HFF-Myc (cell line): ENCODE measurements at regions not wholly inside any gene's neighbourhood (a gene's known extent, or its start where the extent isn't known, plus 50 kb on each side); places are given as distances from the start of the nearest gene placed in this dataset.

Source experiments
- DNase-seq: peaks from one replicate; pipeline ENCODE4 v3.0.0-alpha.2; 2011; ENCODE audit warnings: low read depth; ENCODE audit errors: extremely low read depth
- H3K4me3 ChIP-seq: replicated peaks from 2 replicates; pipeline ENCODE4 v1.5.1; 2011; ENCODE audit warnings: low read depth, mild to moderate bottlenecking, control low read depth, low read length
- CTCF ChIP-seq: IDR thresholded peaks from 2 replicates; pipeline ENCODE4 v1.5.1; 2012; ENCODE audit warnings: mild to moderate bottlenecking, low read depth, low read length, control low read depth; ENCODE audit errors: missing control alignments

- no peak for TF ChIP-seq CTCF
- no peak for DNase-seq
- H3K4me3 ChIP-seq: no peak overlapping the region
Measured at GRCh38 chr5:34570143-34570542, 86.0 kb upstream of the RAI14 start.

GRCh38 chr5:34570721-34571676 is 85.1 kb upstream of the RAI14 start:
- TF ChIP-seq CTCF: no peak
- no peak overlapping the region for H3K4me3 ChIP-seq
- no peak for DNase-seq

- H3K4me3 ChIP-seq: no peak overlapping the region
- no peak for DNase-seq
- TF ChIP-seq CTCF: no peak
Measured at GRCh38 chr5:34571677-34572041, 84.5 kb upstream of the RAI14 start.

- no peak for TF ChIP-seq CTCF
- H3K4me3 ChIP-seq: no peak overlapping the region
- DNase-seq: no peak
Measured at GRCh38 chr5:34574936-34575467, 81.1 kb upstream of the RAI14 start.

- DNase-seq: no peak
- no peak overlapping the region for H3K4me3 ChIP-seq
- TF ChIP-seq CTCF: no peak
Measured at GRCh38 chr5:34576891-34577666, 79.0 kb upstream of the RAI14 start.

- H3K4me3 ChIP-seq: no peak overlapping the region
- TF ChIP-seq CTCF: no peak
- DNase-seq: no peak
Measured at GRCh38 chr5:34578962-34579361, 77.2 kb upstream of the RAI14 start.
